ENCODE measurements at regions not wholly inside any gene's neighbourhood (a gene's known extent, or its start where the extent isn't known, plus 50 kb on each side); places are given as distances from the start of the nearest gene placed in this dataset.

GRCh38 chr2:14064346-14064745 lies 568.2 kb upstream of the LRATD1 start:
- in situ Hi-C loops (cut with MboI; ENCODE audit: low pct_ligation_motif_present in 1 of 4, low pct_unique_long_range_greater_than_20kb in 1 of 4, low sequenced_read_pairs in 3 of 4) = no loop called here
- Histone ChIP-seq H3K27me3 (no peaks in the 10 kb centered on the region), H3K4me1 (no peaks in the 10 kb centered on the region), H3K4me3 (no peak overlapping the region), H3K9me3 (no peaks in the 10 kb centered on the region), H3K27ac (no peak overlapping the region), H3K36me3 (no peaks in the 10 kb centered on the region)
- intact Hi-C loops (cut with DNase I; ENCODE audit: low total_unique reads) = no loop called here
- TF ChIP-seq EP300 (IDR thresholded peaks at IDR 0.05; ENCODE audit: low read depth) (no peak), POLR2A (IDR thresholded peaks at IDR 0.05) (no peak), POLR2AphosphoS5 (IDR thresholded peaks at IDR 0.05) (no peak)
- TF ChIP-seq, protein P1, sequence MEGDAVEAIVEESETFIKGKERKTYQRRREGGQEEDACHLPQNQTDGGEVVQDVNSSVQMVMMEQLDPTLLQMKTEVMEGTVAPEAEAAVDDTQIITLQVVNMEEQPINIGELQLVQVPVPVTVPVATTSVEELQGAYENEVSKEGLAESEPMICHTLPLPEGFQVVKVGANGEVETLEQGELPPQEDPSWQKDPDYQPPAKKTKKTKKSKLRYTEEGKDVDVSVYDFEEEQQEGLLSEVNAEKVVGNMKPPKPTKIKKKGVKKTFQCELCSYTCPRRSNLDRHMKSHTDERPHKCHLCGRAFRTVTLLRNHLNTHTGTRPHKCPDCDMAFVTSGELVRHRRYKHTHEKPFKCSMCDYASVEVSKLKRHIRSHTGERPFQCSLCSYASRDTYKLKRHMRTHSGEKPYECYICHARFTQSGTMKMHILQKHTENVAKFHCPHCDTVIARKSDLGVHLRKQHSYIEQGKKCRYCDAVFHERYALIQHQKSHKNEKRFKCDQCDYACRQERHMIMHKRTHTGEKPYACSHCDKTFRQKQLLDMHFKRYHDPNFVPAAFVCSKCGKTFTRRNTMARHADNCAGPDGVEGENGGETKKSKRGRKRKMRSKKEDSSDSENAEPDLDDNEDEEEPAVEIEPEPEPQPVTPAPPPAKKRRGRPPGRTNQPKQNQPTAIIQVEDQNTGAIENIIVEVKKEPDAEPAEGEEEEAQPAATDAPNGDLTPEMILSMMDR (IDR thresholded peaks at IDR 0.05) = no peak
- no peak for DNase-seq
- 77 to 86% methylated on average over 2 of the region's 2 CpGs for WGBS, 2 donors (ENCODE audit: low coverage in 1 of 2)

DNA sequence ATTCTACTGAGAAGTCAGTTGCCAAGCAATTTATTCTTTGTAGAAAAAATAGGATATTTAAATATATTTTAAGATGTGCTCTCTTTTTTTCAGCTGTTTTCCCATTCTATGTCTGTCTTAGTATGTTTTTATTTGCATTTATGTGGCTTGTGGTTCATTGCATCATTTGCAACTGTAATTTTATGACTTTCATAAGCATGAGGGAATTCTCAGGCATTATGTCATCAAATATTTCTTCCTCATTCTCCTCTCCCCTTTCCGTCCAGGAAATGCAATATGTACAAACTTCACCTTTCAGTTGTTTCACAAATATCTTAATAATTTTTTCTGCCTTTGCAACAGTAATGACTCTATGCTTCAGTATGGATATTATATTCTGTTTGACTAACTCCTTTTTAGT lies 560.2 kb upstream of the LRATD1 start:
- H3K27me3 ChIP-seq = no peaks in the 10 kb centered on the region
- no peaks in the 10 kb centered on the region for H3K4me1 ChIP-seq
- no peak overlapping the region for H3K4me3 ChIP-seq
- intact Hi-C loops (cut with DNase I; ENCODE audit: low total_unique reads) (no loop called here), in situ Hi-C loops (cut with MboI; ENCODE audit: low pct_ligation_motif_present in 1 of 4, low pct_unique_long_range_greater_than_20kb in 1 of 4, low sequenced_read_pairs in 3 of 4) (no loop called here)
- H3K27ac ChIP-seq = no peak overlapping the region
- no peaks in the 10 kb centered on the region for H3K9me3 ChIP-seq
- H3K36me3 ChIP-seq = no peaks in the 10 kb centered on the region
- DNase-seq = no peak
- TF ChIP-seq EP300 (IDR thresholded peaks at IDR 0.05; ENCODE audit: low read depth) (no peak), POLR2A (IDR thresholded peaks at IDR 0.05) (no peak), POLR2AphosphoS5 (IDR thresholded peaks at IDR 0.05) (no peak)
- TF ChIP-seq, protein P1 (IDR thresholded peaks at IDR 0.05) = no peak
- WGBS, 2 donors (ENCODE audit: low coverage in 1 of 2) = 14 to 40% methylated on average over 1 of the region's 1 CpG

- intact Hi-C loops (cut with DNase I; ENCODE audit: low total_unique reads) = no loop called here
- Histone ChIP-seq H3K27ac (no peak overlapping the region), H3K4me1 (no peaks in the 10 kb centered on the region), H3K4me3 (no peak overlapping the region), H3K36me3 (no peaks in the 10 kb centered on the region), H3K27me3 (no peaks in the 10 kb centered on the region), H3K9me3 (no peaks in the 10 kb centered on the region)
- in situ Hi-C loops (cut with MboI; ENCODE audit: low pct_ligation_motif_present in 1 of 4, low pct_unique_long_range_greater_than_20kb in 1 of 4, low sequenced_read_pairs in 3 of 4) = no loop called here
- no peak for TF ChIP-seq POLR2A (IDR thresholded peaks at IDR 0.05)
- TF ChIP-seq, protein P1 (IDR thresholded peaks at IDR 0.05) = no peak
- TF ChIP-seq EP300 (IDR thresholded peaks at IDR 0.05; ENCODE audit: low read depth) = no peak
- no peak for TF ChIP-seq POLR2AphosphoS5 (IDR thresholded peaks at IDR 0.05)
- 25 to 26% methylated on average over 1 of the region's 1 CpG for WGBS, 2 donors (ENCODE audit: low coverage in 1 of 2)
- no peak for DNase-seq
Observed at GRCh38 chr2:14074691-14075090, 557.8 kb upstream of the LRATD1 start.

- no peak overlapping the region for H3K27ac ChIP-seq
- in situ Hi-C loops (cut with MboI; ENCODE audit: low pct_ligation_motif_present in 1 of 4, low pct_unique_long_range_greater_than_20kb in 1 of 4, low sequenced_read_pairs in 3 of 4) = no loop called here
- H3K27me3 ChIP-seq = no peaks in the 10 kb centered on the region
- TF ChIP-seq, protein P1 (IDR thresholded peaks at IDR 0.05) = no peak
- no peak for TF ChIP-seq POLR2AphosphoS5 (IDR thresholded peaks at IDR 0.05)
- no peak for TF ChIP-seq EP300 (IDR thresholded peaks at IDR 0.05; ENCODE audit: low read depth)
- no peak for TF ChIP-seq POLR2A (IDR thresholded peaks at IDR 0.05)
- H3K4me3 ChIP-seq = no peak overlapping the region
- no peaks in the 10 kb centered on the region for H3K36me3 ChIP-seq
- no peaks in the 10 kb centered on the region for H3K4me1 ChIP-seq
- intact Hi-C loops (cut with DNase I; ENCODE audit: low total_unique reads) = no loop called here
- WGBS, 2 donors (ENCODE audit: low coverage in 1 of 2) = 79 to 81% methylated on average over 3 of the region's 3 CpGs
- H3K9me3 ChIP-seq = no peaks in the 10 kb centered on the region
- no peak for DNase-seq
Observed at GRCh38 chr2:14079576-14079975, 552.9 kb upstream of the LRATD1 start.
